ENCODE measurements at regions not wholly inside any gene's neighbourhood (a gene's known extent, or its start where the extent isn't known, plus 50 kb on each side); places are given as distances from the start of the nearest gene placed in this dataset.

DNA sequence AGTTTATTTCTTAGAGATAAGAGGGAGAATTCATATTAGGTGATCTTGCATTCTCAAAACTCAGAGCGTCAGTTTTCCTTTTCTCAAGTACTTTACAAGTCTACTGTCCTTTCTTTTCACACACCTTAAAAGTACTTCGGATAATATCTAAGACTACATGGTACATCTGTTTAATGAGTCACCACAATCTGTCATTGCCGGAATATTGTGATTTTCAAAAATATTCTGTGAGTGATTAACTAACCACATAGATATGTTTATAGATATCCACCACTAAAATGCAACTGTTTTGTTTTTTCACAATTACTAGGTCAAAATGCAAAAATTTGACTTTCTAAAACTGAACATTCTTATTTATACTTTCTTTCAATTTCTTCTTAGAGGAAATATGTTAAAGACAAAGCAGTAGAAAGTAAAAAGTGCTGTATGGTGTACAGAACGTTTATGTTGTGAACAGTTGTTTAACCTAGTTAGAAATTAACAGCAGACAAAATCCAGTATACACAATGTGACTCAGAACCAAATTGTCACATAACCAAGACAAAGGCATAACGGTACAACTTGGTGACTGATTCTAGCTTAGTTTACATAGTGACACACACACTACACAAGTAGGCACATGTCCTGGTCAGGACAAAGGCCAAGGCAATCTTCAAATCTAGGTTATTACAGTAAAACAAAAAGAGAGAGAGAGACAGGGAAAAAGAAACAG, 482.9 kb downstream of the NAF1 start:
- Histone ChIP-seq H3K27ac (replicated peaks) (no peak overlapping the region), H3K4me3 (replicated peaks; ENCODE audit: insufficient read depth, low read length) (no peak overlapping the region), H3K27me3 (ENCODE audit: insufficient read depth, poor library complexity, severe bottlenecking) (no peaks in the 10 kb centered on the region)
- TF ChIP-seq POLR2AphosphoS5 (IDR thresholded peaks at IDR 0.05; ENCODE audit: low read depth): no peak
- no peak for TF ChIP-seq GABPA (IDR thresholded peaks at IDR 0.05; ENCODE audit: low read depth)
- TF ChIP-seq, protein P1, sequence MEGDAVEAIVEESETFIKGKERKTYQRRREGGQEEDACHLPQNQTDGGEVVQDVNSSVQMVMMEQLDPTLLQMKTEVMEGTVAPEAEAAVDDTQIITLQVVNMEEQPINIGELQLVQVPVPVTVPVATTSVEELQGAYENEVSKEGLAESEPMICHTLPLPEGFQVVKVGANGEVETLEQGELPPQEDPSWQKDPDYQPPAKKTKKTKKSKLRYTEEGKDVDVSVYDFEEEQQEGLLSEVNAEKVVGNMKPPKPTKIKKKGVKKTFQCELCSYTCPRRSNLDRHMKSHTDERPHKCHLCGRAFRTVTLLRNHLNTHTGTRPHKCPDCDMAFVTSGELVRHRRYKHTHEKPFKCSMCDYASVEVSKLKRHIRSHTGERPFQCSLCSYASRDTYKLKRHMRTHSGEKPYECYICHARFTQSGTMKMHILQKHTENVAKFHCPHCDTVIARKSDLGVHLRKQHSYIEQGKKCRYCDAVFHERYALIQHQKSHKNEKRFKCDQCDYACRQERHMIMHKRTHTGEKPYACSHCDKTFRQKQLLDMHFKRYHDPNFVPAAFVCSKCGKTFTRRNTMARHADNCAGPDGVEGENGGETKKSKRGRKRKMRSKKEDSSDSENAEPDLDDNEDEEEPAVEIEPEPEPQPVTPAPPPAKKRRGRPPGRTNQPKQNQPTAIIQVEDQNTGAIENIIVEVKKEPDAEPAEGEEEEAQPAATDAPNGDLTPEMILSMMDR (IDR thresholded peaks at IDR 0.05; ENCODE audit: insufficient read depth, low read length): no peak
- TF ChIP-seq SPI1 (IDR thresholded peaks at IDR 0.05; ENCODE audit: borderline replicate concordance, low read depth): no peak
- TF ChIP-seq, protein P2, sequence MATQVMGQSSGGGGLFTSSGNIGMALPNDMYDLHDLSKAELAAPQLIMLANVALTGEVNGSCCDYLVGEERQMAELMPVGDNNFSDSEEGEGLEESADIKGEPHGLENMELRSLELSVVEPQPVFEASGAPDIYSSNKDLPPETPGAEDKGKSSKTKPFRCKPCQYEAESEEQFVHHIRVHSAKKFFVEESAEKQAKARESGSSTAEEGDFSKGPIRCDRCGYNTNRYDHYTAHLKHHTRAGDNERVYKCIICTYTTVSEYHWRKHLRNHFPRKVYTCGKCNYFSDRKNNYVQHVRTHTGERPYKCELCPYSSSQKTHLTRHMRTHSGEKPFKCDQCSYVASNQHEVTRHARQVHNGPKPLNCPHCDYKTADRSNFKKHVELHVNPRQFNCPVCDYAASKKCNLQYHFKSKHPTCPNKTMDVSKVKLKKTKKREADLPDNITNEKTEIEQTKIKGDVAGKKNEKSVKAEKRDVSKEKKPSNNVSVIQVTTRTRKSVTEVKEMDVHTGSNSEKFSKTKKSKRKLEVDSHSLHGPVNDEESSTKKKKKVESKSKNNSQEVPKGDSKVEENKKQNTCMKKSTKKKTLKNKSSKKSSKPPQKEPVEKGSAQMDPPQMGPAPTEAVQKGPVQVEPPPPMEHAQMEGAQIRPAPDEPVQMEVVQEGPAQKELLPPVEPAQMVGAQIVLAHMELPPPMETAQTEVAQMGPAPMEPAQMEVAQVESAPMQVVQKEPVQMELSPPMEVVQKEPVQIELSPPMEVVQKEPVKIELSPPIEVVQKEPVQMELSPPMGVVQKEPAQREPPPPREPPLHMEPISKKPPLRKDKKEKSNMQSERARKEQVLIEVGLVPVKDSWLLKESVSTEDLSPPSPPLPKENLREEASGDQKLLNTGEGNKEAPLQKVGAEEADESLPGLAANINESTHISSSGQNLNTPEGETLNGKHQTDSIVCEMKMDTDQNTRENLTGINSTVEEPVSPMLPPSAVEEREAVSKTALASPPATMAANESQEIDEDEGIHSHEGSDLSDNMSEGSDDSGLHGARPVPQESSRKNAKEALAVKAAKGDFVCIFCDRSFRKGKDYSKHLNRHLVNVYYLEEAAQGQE (IDR thresholded peaks at IDR 0.05; ENCODE audit: insufficient replicate concordance, low read depth): no peak
- DNase-seq (ENCODE audit: low read depth in 1 of 2, low spot score in 1 of 2): no peak

DNA sequence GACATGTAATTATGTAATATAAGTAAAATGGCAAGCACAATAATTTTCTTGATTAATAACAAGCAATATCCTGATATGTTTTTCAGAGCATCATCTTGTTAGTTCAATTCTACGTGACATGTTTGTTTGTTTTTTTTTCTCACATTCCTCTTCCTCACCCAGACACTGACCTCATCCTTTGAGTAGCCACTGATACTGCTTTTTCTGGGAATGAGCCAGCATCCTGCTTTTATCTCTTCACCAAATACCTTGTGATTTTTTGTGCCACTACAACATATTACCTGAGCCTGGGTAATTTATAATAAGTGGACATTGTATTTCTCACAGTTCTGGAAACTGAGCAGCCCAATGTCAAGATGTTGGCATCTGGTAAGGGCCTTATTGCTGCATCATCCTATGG, 484.0 kb downstream of the NAF1 start:
- Histone ChIP-seq H3K27ac (replicated peaks) (no peak overlapping the region), H3K4me3 (replicated peaks; ENCODE audit: insufficient read depth, low read length) (no peak overlapping the region), H3K27me3 (ENCODE audit: insufficient read depth, poor library complexity, severe bottlenecking) (no peaks in the 10 kb centered on the region)
- no peak for TF ChIP-seq POLR2AphosphoS5 (IDR thresholded peaks at IDR 0.05; ENCODE audit: low read depth)
- TF ChIP-seq SPI1 (IDR thresholded peaks at IDR 0.05; ENCODE audit: borderline replicate concordance, low read depth): no peak
- TF ChIP-seq, protein P1 (IDR thresholded peaks at IDR 0.05; ENCODE audit: insufficient read depth, low read length): no peak
- TF ChIP-seq, protein P2 (IDR thresholded peaks at IDR 0.05; ENCODE audit: insufficient replicate concordance, low read depth): no peak
- no peak for DNase-seq (ENCODE audit: low read depth in 1 of 2, low spot score in 1 of 2)

DNA sequence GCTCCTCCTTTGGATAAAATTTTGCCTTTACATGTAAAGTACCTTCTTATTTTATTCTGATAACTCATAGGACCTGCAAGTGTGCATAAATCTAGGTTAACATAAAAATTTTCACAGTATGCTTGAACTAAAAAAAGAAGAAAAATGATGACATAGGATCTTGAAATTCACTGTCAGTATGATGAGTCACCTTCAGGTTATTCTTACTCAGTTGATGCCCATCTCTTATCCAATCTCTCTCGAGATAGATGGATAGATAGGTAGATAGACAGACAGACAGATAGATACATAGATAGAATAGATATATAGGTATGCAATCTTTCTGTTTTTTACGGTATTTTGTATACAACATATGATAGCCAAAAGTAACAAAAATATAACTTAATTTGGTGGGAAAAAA, 485.5 kb downstream of the NAF1 start:
- Histone ChIP-seq H3K27me3 (ENCODE audit: insufficient read depth, poor library complexity, severe bottlenecking) (no peaks in the 10 kb centered on the region), H3K27ac (replicated peaks) (no peak overlapping the region), H3K4me3 (replicated peaks; ENCODE audit: insufficient read depth, low read length) (no peak overlapping the region)
- DNase-seq (ENCODE audit: low read depth in 1 of 2, low spot score in 1 of 2): no peak
- no peak for TF ChIP-seq SPI1 (IDR thresholded peaks at IDR 0.05; ENCODE audit: borderline replicate concordance, low read depth)
- TF ChIP-seq, protein P1 (IDR thresholded peaks at IDR 0.05; ENCODE audit: insufficient read depth, low read length): no peak
- TF ChIP-seq GABPA (IDR thresholded peaks at IDR 0.05; ENCODE audit: low read depth): no peak
- TF ChIP-seq, protein P2 (IDR thresholded peaks at IDR 0.05; ENCODE audit: insufficient replicate concordance, low read depth): no peak
- no peak for TF ChIP-seq POLR2AphosphoS5 (IDR thresholded peaks at IDR 0.05; ENCODE audit: low read depth)

Measured in HL-60 (cell line).